NCI-H748 (cell line): ENCODE measurements at regions not wholly inside any gene's neighbourhood (a gene's known extent, or its start where the extent isn't known, plus 50 kb on each side); places are given as distances from the start of the nearest gene placed in this dataset.
A peak's percentile ranks its signal among the peaks of the same experiment; 100 is the strongest.

ENCODE experiments used
- DNase-seq: peaks from one replicate; lab custom pipeline; 2025; ENCODE audit not compliant: unreplicated experiment; lab: John Stamatoyannopoulos, UW

DNA sequence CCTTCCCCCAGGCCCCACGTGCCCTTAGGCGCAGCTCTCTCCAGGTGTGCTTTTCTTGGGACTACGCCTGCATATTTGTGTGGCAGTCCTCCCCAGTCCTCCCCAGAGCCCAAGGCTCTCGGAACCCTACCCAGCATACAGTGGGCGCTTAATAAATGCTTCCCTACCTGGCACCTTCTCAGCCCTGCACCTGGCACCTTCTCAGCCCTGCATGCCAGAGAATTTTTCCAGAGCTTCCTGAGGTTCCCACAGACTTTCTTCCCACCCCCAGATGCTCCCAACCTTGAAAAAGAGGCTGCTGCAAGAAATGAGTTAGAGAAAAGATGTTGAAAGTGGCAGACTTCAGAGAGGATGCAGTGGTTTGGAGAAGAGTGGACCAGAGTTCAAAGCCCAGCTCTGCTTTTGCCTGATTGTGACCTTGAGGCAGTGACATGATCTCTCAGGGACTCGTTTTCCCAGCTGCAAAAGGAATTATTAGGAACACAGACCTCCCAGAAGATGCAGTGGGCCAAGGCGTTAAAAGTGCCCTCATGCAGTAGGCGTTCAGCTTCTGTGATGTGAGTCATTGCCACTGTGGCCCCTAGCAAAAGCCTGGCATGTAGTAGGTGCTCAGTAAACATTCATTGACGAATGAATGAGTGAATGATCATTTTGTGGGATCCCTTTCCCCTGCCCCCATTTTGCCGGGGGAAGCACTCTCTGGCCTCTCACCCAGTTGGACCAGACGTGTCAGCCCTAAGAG lies 167.2 kb downstream of the PHETA1 start:
- no peak for DNase-seq

- DNase-seq = peak; percentile 61
Observed at GRCh38 chr12:111201036-111201435, 167.9 kb downstream of the PHETA1 start.

DNA sequence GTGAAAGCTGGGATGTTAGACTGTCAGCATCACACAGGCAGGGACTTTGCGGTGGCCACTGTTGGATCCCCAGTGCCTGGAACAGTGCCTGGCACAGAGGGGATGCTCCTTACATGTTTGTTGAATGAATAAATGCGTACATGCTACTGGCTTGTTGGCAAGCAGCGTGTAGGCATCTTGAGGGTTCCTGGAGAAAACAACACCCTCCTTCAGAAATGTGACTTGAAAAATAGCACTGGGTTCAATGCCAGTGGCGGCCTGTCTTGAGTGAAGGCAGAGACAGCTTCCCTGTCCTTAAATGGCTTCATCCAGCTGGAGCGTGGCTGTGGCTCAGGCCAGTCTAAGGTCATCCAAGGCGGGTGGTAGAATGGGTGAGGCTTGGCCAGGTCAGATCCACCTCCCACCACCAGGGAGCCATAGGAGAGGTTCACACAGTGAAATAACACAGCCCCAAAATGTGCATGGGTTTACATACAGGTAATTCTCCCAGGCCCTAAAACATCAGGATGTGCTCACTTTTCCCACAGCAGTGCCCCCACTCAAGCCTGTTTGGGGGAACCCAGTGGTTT lies 171.4 kb downstream of the PHETA1 start:
- DNase-seq = no peak

- no peak for DNase-seq
Observed at GRCh38 chr12:111196532-111196931, 172.4 kb downstream of the PHETA1 start.

DNA sequence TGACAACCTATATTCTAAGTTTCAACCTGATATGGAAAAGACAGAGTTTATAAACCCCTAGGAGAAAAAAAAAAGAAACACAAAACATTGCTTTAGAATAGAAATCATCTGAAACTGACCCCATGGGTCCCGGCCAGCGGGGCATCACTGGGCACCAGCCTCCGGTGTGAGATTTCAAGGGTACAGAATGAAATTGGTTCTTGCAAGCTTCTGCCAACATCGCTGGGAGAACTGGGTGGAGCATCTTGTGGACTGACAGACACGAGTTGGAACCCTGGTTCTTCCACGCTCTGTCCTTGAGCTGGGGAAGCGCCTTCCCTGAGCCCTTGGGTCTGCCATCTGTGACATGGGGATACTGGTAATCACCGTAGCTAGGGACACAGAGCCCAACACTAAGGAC lies 173.6 kb downstream of the PHETA1 start:
- no peak for DNase-seq

GRCh38 chr12:111194703-111195051 lies 174.2 kb downstream of the PHETA1 start:
- DNase-seq = no peak

DNA sequence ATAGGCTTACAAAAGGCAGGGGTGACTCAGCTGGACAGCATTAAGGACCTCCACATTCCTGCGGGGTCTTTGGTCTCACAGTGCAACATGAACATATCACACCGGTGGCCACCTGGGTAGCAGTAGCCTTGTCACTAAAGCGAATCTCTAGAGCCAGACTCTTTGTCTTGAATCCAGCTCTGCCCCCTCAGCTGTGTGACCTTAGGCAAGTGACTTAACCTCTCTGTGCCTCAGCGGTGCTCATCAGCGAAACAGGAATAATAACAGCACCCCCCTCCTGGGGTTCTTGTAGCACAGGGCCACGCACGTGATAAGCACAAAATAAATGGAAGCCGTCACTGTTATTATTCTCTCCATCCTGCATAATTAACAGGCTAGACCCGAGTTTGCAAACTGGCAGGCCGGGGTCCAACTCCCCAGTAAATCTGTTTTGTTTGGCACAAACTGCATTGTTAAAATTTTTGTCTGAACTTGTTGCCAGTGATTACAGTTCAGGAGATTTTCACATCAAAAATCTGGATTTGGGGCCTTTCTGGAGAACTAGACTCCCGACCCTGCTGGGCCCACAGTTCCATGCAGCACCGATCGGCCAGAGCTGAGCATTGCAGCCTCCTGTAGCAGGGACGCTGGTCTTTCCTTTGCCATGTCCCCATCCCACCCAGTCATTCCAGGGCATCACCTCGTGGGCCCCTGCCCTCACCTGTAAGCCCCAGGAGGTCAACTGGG lies 174.8 kb downstream of the PHETA1 start:
- no peak for DNase-seq

DNA sequence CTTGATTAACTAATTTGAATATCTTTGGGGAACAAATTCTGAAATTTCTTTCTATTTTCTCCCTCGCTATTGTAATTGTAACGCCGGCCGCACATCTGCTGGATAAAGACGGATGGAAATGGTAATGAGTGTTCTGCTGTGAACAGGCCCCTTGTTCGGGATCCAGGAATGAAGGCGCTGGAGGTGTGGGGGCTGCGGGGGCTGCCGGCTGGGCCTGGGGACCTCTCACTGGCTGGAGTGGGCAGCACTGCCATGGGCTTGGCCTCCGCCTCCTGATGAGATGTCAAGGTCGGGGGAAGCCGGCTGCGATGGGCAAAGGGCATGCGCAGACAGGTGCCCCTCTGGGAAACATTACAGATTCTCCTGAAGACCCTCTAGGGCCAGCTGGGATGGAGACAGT lies 175.4 kb downstream of the PHETA1 start:
- no peak for DNase-seq

- no peak for DNase-seq
Observed at GRCh38 chr12:111193067-111193466, 175.8 kb downstream of the PHETA1 start.

- no peak for DNase-seq
Observed at GRCh38 chr12:111192647-111193046, 176.2 kb downstream of the PHETA1 start.

GRCh38 chr12:111190741-111191526 lies 178.0 kb downstream of the PHETA1 start:
- no peak for DNase-seq

GRCh38 chr12:111189792-111190191 lies 179.1 kb downstream of the PHETA1 start:
- no peak for DNase-seq

DNA sequence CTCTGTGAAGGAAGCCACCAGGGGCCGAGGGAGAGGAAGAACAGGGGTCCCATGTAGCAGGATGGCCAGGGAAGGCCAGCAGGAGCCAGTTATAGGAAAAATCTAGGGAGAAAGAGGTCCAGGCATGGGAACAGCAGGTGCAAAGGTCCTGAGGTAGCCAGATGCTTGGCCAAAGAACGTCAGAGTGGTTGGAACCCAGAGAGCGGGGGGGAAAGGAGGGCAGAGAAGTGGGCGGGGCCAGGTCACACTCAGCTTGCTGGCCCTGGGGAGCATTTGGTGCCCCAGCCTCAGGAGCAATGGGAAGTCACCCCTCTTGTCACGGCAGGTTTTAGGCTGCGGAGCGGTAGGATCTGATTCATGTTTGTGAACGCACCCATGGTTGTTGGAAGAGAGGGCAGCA lies 180.5 kb downstream of the PHETA1 start:
- DNase-seq = no peak

DNA sequence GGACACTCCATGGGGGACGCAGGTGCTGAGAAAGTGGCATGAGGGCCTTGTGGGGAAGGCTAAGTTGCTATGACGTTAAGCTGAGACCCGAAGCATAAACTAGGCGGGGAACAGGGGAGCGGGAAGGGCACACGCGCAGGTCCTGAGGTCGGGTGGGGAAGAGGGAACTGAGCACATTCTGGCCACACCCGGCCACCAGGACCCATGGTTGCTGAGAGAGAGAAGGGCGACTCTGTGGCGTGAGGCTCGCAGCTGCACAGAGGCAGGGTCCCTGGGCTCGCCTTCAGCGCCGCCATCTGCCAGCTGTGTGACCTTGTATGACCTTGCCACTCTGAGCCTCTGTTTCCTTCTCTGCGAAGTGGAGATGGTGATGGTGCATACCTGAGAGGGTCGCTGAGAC lies 182.5 kb downstream of the PHETA1 start:
- no peak for DNase-seq

DNA sequence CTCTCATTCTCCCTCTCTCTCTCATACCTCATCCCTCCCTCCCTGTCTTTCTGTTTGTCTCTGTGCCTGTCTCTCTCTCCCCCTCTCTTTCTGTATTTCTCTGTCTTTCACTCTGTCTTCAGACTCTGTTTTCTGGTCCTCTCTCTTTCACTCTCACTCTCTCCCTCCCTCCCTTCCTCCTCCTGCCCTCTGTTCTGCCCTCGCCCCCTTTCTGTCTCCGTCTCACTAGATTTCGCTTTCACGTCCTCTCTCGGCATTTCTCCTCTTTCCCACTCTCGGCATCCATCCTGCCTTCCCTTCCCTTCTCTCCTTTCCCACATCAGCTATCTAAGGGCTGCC lies 183.0 kb downstream of the PHETA1 start:
- no peak for DNase-seq

GRCh38 chr12:111185206-111185888 lies 183.5 kb downstream of the PHETA1 start:
- no peak for DNase-seq

- DNase-seq = no peak
Observed at GRCh38 chr12:111184161-111184560, 184.7 kb downstream of the PHETA1 start.

GRCh38 chr12:111183094-111183493 lies 185.8 kb downstream of the PHETA1 start:
- no peak for DNase-seq

GRCh38 chr12:111182382-111182781 lies 186.5 kb downstream of the PHETA1 start:
- DNase-seq = peak; percentile 11

- peak; percentile 90 for DNase-seq
Observed at GRCh38 chr12:111181143-111181726, 187.7 kb downstream of the PHETA1 start.
